ENCODE measurements at regions not wholly inside any gene's neighbourhood (a gene's known extent, or its start where the extent isn't known, plus 50 kb on each side); places are given as distances from the start of the nearest gene placed in this dataset.

GRCh38 chr5:138665261-138665660, 88.0 kb upstream of the CTNNA1 start:
- DNase-seq (ENCODE audit: low read depth) = no peak

GRCh38 chr5:138664276-138664943, 88.8 kb upstream of the CTNNA1 start:
- peak; percentile 74 for DNase-seq (ENCODE audit: low read depth)

GRCh38 chr5:138663561-138663960, 88.4 kb upstream of the HSPA9 start:
- no peak for DNase-seq (ENCODE audit: low read depth)

DNA sequence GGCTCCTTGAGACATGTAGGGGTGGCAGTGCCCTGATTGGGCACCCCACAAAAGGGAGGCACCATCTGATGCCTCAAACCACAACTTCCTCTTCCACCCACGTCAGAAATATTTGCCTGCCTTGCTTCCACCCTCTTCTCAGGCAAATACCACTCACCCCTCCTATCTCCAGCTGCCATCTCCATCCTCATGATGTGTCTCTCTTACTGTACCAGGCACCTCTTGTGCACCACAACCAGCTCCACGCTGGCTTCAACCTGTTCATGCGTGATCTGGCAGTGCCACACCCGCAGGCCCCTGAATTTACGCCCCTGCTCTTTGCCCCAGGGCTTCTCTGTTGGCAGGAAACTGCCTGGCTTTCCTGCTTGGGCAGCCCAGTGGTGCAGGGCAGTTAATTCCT, 87.8 kb upstream of the HSPA9 start:
- DNase-seq (ENCODE audit: low read depth) = peak; percentile 41

- DNase-seq (ENCODE audit: low read depth) = peak; percentile 41
Observed at GRCh38 chr5:138662599-138662998, 87.4 kb upstream of the HSPA9 start.

GRCh38 chr5:138661991-138662434, 86.8 kb upstream of the HSPA9 start:
- DNase-seq (ENCODE audit: low read depth) = no peak

DNA sequence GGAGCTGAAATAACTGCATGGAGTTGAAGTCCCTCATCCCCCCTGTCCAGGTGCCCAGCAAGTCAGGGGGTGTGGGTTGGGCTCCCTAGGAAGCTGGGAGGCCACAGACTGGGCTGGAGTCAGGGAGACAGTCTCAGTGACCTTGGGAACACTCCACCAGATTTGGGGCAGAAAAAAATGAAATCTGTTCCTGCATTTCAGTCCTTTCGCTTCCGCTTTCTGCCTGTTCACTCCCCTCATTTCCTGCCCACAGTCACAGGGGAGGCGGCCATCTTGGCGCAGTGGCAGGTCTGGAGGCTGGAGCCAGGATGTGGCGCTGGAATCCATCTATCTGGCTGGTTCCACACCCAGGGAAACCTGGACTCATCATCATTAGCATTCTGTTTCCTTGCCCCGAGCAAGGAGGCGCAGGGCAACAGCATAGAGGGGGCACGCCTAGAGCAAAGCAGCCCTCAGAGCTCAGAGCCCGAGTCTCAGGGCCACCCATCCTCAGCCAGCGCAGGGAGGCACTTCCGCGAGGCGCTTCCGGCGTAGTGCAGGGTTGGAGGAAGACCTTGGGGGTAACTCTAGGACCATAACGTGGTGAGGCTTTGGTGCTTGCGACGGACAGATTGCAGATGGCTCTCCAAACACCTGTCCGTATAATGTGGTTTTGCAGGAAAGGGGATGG, 86.2 kb upstream of the HSPA9 start:
- DNase-seq (ENCODE audit: low read depth) = no peak

DNA sequence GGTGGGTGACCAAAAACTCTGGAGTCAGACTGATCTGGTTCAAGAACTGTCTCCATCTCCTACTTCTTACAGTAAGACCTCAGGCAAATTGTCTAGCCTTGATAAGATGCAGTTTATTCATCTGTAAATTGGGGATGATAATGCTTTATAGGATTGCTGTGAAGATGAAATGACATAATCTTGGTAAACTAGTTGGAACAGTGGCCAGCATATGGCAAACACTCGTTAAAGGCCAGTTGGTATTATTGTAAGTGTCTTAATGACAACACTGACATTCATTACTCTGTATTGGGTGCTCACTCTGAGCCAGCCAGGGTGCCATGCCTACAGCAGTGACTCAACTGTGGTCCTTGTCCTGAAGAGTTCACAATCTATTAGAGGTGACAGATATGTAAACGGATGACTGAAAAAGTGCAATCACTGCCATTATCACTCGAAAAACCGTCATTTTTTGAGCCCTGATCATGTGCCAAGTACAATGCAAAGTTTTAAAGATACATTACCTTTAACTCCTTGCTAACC, 84.9 kb upstream of the HSPA9 start:
- DNase-seq (ENCODE audit: low read depth) = no peak

DNA sequence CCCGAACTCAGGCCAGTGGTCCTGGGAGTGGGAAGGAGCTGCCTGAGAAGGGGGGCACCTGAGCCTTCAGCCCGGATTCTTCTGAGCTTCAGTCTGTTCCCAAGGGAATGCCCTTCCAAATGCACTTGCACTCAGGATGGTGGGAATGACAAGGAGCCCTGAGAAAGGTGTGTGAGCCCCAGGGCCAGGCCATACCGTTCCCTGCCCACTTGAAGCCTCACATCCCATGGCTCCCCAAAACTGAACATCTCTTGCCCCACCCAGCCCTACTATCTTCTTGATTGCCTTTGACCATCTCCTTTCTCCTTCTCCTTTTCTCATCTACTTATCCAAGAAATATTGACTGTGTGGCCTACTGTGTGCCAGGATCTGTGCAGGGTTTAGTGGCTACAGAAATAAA, 84.4 kb upstream of the HSPA9 start:
- no peak for DNase-seq (ENCODE audit: low read depth)

GRCh38 chr5:138659121-138659520, 83.9 kb upstream of the HSPA9 start:
- DNase-seq (ENCODE audit: low read depth) = no peak

GRCh38 chr5:138658676-138659075, 83.5 kb upstream of the HSPA9 start:
- DNase-seq (ENCODE audit: low read depth) = no peak

DNA sequence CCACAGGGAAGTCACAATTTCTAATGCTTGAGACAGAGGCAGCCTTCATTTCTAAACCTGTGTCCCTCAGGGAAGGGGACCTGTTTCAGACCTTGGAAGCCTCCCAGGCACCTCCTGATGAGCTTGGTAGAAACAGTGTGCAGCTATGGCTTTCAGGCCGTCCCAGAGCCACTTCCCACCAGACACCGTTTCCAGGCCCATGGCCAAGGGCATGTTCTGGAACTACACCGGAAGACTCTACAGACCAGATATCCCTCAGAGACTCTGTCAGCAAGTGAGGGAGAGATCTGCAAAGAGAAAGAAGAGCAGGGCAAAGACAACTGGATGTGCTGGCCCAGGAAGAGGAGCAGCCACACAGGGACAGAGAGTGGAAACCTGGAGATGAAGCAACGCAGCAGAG, 82.2 kb upstream of the HSPA9 start:
- DNase-seq (ENCODE audit: low read depth) = no peak

- DNase-seq (ENCODE audit: low read depth) = no peak
Observed at GRCh38 chr5:138656916-138657315, 81.7 kb upstream of the HSPA9 start.

DNA sequence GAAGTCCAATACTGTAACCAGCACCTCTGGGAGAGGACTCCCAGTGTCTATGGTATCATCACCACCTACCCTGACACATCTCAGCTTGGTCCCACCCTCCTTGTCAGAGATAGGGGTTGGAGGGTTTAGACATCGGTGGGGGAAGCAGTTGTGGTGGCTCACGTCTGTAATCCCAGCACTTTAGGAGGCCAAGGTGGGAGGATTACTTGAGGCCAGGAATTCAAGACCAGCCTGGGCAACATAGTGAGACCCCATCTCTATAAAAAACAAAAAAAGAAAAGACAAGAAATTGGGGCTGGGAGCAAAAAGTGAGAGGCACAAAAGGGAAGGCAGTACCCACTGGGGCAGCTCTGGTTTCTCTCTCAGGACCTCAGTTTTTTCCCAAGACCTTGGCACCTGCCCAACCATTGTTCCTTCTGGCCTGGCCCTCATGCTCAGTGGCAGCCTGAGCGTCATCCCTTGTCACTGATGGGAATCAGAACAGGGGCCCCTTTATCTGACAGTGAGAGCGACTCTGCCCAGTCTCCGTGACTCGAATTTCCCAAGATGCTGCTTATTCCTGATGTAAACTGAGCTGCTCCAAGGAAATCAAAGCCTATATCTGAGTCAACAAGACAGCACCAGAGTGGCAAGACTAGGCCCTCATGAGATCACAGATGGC, 80.5 kb upstream of the HSPA9 start:
- DNase-seq (ENCODE audit: low read depth) = no peak

GRCh38 chr5:138654281-138654867, 79.2 kb upstream of the HSPA9 start:
- DNase-seq (ENCODE audit: low read depth) = peak; percentile 94

DNA sequence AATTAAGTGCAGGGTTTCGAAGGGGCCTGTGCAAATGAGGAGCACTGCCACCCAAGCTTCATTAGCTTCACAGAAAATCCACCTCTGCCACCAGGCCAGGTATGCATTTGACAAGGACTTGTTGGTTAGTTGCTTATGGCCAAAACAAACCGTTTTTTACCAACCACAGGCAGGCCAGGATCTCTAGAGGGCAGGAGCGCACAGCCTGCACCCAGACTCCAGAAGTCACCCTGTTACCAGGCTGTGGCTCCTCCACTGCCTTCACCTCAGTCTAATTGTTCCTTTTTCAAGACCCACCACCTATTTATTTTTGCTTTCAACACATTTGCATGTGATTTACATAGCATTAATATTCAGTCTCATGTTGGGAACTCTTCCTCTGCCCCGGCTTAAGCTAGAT, 78.3 kb upstream of the HSPA9 start:
- peak; percentile 56 for DNase-seq (ENCODE audit: low read depth)

DNA sequence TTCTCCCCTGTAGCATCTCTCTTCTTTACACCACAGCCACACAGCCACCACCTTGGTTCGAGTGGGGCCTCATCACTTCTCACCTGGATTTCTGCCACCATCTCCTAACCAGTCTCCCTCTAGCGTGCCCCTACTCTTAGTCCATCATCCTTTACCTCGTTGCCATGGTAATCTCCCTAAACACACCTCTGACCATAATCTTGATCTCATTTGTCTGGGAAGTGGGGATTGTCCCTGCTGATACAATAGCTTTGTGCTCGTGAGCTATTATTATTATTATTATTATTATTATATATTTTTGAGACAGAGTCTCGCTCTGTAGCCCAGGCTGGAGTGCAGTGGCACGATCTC, 76.5 kb upstream of the HSPA9 start:
- no peak for DNase-seq (ENCODE audit: low read depth)

DNA sequence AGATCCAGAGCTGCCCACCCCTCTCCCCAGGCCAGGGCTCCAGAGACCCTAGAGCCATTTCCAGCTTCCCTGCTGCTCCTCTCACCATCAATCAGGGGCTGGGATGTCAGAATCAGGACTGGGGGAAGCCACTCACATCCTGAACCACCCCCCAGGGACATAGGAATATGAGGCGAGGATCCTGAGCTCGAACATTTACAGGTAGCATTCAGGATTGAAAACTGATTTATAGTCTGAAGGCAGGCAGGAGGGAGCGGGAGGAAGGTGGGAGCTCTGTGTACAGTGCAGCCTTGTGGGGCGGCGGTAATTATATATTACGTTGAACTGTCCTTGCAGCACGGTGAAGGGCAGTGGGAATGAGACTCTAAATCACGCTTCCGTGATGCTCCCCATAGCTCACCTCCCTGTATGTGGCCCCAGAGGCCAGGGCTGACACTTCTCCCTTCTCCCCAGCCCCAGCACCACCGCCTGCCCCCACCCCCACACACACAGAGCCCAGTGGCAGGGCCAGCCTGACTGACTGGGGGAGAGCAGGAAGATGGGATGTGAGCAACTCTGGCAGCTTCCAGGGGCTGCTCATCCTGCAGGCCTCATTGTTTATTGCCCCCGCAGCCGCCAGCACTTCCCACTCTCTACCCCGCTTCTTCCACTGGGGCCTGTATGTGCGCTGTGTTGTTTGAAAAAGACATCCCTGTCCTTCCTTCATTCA, 76.0 kb upstream of the HSPA9 start:
- no peak for DNase-seq (ENCODE audit: low read depth)

DNA sequence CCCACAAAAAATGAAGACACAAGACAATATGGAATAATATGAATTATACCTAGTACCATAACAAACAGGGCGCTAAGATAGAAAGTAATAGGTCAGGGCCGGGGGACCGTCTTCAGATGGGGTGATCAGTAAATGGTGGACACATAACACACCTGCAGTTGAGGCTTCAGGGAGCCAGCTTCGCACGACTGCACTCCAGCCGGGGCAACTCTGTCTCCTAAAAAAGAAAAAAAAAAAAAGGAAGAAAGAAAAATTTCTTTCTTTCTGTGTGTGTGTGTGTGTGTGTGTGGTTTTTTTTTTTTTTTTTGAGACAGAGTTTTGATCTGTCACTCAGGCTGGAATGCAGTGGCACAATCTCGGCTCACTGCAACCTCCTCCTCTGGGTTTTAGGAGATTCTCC, 75.0 kb upstream of the HSPA9 start:
- no peak for DNase-seq (ENCODE audit: low read depth)

- DNase-seq (ENCODE audit: low read depth) = no peak
Observed at GRCh38 chr5:138649775-138650174, 74.6 kb upstream of the HSPA9 start.

DNA sequence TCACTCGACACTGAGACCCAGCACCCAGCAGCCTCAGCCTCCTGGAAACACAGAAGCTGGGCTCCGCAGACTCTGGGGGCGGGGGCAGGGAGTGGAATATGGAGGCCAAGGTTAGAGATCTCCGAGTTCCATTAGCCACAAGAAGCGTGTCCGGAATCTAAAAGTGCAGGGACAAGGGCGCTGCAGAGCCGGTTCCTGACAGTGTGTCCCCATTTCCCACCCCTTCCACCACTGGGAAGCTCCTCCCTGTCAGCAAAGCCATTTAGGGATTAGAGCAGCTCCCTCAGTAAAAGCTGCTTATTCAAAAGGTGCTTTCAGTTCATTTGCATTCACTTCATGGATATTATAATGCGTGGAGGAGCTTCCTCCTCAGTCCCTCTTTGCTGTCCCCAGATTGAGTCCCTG, 74.1 kb upstream of the HSPA9 start:
- DNase-seq (ENCODE audit: low read depth) = no peak

DNA sequence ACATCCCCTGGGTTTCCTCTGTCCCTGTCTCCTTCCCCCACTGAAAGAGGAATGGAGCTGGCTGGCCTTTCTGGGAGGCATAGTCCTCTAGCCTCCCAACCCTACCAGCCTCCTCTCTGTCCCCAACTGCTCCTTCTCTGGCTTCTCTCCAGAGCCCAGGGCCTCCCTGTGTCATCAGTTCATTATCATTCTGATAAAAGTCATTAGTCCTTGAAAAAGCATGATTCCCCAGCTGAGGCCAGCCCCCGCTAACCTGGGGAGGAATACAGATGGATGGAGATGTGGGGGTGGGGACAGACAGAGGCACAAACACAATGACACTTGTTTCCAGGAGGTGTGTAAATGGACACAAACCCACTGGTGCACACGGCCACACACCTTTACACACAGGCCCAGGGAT, 73.6 kb upstream of the HSPA9 start:
- no peak for DNase-seq (ENCODE audit: low read depth)

All from ELR (cell line).